Heart left ventricle (tissue), 16 donors: ENCODE measurements at regions not wholly inside any gene's neighbourhood (a gene's known extent, or its start where the extent isn't known, plus 50 kb on each side); places are given as distances from the start of the nearest gene placed in this dataset.

Experiments
- ATAC-seq, 4 donors: fragments of 200-7000 bp; cut with Tn5 transposase; one replicate each; pipeline ENCODE4 v1.9.1; 2020 to 2022; ENCODE audit warnings: moderate library complexity in 4 of 4, mild to moderate bottlenecking in 3 of 4, moderate number of reproducible peaks in 1 of 4
- DNase-seq, 5 donors: peaks; one replicate each; pipeline ENCODE4 v3.0.0-alpha.2; 2020
- H3K27ac ChIP-seq, 12 donors: fragments of 200-600 bp; sonication (generic) in 4 of 12; one replicate each; pipeline versions ENCODE4 v1.5.0 to v1.8.0; 2016 to 2022; ENCODE audit warnings: mild to moderate bottlenecking in 2 of 12
- H3K27me3 ChIP-seq, 9 donors: fragments of 200-600 bp; sonication (generic) in 2 of 9; one replicate each; pipeline versions ENCODE4 v1.5.1 to v1.8.0; 2016 to 2022; ENCODE audit warnings: mild to moderate bottlenecking in 3 of 9
- H3K36me3 ChIP-seq, 9 donors: fragments of 200-600 bp; sonication (generic) in 2 of 9; one replicate each; pipeline versions ENCODE4 v1.5.0 to v1.8.0; 2018 to 2022; ENCODE audit warnings: mild to moderate bottlenecking in 2 of 9
- H3K4me1 ChIP-seq, 12 donors: fragments of 200-600 bp; sonication (generic) in 4 of 12; one replicate each; pipeline versions ENCODE4 v1.5.0 to v1.8.0; 2016 to 2022; ENCODE audit warnings: mild to moderate bottlenecking in 3 of 12
- H3K4me3 ChIP-seq, 12 donors: fragments of 200-600 bp; sonication (generic) in 4 of 12; one replicate each; pipeline versions ENCODE4 v1.5.0 to v1.8.0; 2017 to 2022; ENCODE audit warnings: mild to moderate bottlenecking in 9 of 12, moderate library complexity in 4 of 12
- H3K9me3 ChIP-seq, 12 donors: fragments of 200-600 bp; sonication (generic) in 4 of 12; one replicate each; pipeline versions ENCODE4 v1.5.0 to v1.8.0; 2016 to 2022; ENCODE audit warnings: mild to moderate bottlenecking in 1 of 12
- POLR2A ChIP-seq, 2 donors: fragments of 450-650 bp; IDR thresholded peaks; one replicate each; pipeline ENCODE4 v1.6.1; 2017; ENCODE audit warnings: antibody characterized with exemption in 2 of 2, mild to moderate bottlenecking in 2 of 2, moderate library complexity in 2 of 2
- whole genome bisulfite sequencing, 4 donors: extraction: QIAGEN DNeasy Blood & Tissue Kit in 2 of 4; methylation state at CpG; one replicate each; pipeline versions ENCODE4 v1.1.5 to v1.1.7; 2013 to 2018; 5-methylcytosine and 5-hydroxymethylcytosine counted together
- intact Hi-C, 10 donors: fragments of 100-400 bp; cut with DNase I; formaldehyde crosslinking; loops; one replicate each; pipeline versions ENCODE4 v1.11.1 to v1.14.2; 2022
- TF ChIP-seq, protein P1 (sequence below), 12 donors: fragments of 200-600 bp; sonication (generic) in 4 of 12; IDR thresholded peaks; one replicate each; pipeline versions ENCODE4 v1.5.0 to v1.8.0; 2018 to 2022; ENCODE audit warnings: antibody characterized with exemption in 12 of 12, mild to moderate bottlenecking in 5 of 12
- donor health status: ischemic (EF 13 %, LVEDD 7.1; RV severe dilation, severe dysfunction).
- donor health status: healthy with polysubstance abuse.
- donor health status: DM: no; HTN: yes; CAD: no.
- donor health status: DM: no; HTN: no; CAD: no.
- donor health status: ischemic (EF 25% LVEDD 6.9; RV normal size, moderate dysfunction).
- donor health status: ischemic (EF 25% LVEDD 5.7; RV mildly dilated, moderate dysfunction).
- donor health status: healthy.
- donor health status: DM: yes; HTN: yes; CAD: no.
- donor health status: ischemic (EF 35%, LVEDD 5.7; RV mildly dilated, moderate dysfunction).
- donor health status: nonischemic (EF 11% LVEDD 7.7; RV severe dilation, severe dysfunction).
- donor health status: DM: yes; HTN: yes; CAD: no.
- donor health status: PGD.
- donor health status: ischemic (EF 29% LVEDD 5.4; RV normal size, mild dysfunction).
- donor health status: nonischemic (EF 23%, LVEDD 6.1; RV moderate dilation, normal function).

DNA sequence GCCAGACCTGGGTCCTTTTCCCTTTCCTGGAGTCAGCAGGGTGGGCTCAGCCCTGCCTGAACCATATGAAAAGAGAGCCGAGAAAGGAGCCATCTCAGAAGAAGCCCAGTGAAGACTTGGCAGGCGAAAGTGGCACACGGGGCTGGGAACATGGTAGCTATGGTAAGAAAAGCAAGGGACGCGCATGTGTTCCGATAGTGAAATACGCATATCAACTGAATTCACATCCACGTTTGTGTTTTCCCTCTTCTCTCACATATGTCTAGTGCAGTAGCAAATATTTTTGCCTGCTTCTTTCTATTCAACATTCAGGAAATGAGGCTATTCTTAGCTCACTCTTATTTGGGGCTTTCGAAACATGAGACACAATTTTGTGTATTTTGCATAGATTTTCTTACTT is 54.1 kb upstream of the PEG3 start:
- Histone ChIP-seq H3K27me3 (peaks cover 0 to 20% (median 0%) of the 10 kb centered on the region in 9 donors), H3K27ac (no peak overlapping the region), H3K36me3 (no peaks in the 10 kb centered on the region), H3K4me3 (no peak overlapping the region), H3K4me1 (no peaks in the 10 kb centered on the region), H3K9me3 (peaks cover 0 to 18% (median 0%) of the 10 kb centered on the region in 12 donors)
- no peak for TF ChIP-seq POLR2A (IDR thresholded peaks at IDR 0.05)
- TF ChIP-seq, protein P1, sequence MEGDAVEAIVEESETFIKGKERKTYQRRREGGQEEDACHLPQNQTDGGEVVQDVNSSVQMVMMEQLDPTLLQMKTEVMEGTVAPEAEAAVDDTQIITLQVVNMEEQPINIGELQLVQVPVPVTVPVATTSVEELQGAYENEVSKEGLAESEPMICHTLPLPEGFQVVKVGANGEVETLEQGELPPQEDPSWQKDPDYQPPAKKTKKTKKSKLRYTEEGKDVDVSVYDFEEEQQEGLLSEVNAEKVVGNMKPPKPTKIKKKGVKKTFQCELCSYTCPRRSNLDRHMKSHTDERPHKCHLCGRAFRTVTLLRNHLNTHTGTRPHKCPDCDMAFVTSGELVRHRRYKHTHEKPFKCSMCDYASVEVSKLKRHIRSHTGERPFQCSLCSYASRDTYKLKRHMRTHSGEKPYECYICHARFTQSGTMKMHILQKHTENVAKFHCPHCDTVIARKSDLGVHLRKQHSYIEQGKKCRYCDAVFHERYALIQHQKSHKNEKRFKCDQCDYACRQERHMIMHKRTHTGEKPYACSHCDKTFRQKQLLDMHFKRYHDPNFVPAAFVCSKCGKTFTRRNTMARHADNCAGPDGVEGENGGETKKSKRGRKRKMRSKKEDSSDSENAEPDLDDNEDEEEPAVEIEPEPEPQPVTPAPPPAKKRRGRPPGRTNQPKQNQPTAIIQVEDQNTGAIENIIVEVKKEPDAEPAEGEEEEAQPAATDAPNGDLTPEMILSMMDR (IDR thresholded peaks at IDR 0.05) = no peak
- DNase-seq = no peak
- intact Hi-C loops = no loop called here
- 76 to 82% (median 81%) methylated on average over 9 of the region's 9 CpGs for WGBS, 4 donors
- no peak for ATAC-seq

DNA sequence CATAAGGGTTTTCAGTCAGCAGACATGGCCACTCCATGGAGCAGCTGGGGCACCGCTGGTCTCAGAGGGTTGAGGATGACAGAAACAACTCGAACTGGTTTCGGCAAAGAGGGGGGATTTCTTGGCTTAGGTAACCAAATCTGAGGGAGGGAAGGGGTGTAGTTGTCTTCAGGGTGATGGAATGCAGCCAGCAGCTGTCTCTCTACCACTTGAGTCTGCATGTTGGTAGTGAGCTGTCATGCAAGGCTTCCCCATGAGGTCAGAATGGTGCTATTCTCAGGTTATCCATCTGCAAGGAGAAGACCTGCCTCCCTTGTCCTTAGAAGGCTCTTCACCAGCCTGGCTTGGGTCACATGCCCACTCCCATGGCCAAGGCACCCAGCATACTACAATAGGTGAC is 55.6 kb upstream of the PEG3 start:
- no peaks in the 10 kb centered on the region for H3K36me3 ChIP-seq
- H3K4me1 ChIP-seq = no peaks in the 10 kb centered on the region
- ATAC-seq (no peak), DNase-seq (no peak)
- H3K9me3 ChIP-seq = peaks cover 0 to 22% (median 0%) of the 10 kb centered on the region in 12 donors
- 78 to 92% (median 81%) methylated on average over 3 of the region's 3 CpGs for WGBS, 4 donors
- no peak for TF ChIP-seq POLR2A (IDR thresholded peaks at IDR 0.05)
- TF ChIP-seq, protein P1 (IDR thresholded peaks at IDR 0.05) = no peak
- no peak overlapping the region for H3K4me3 ChIP-seq
- intact Hi-C loops = no loop called here
- peaks cover 0 to 12% (median 0%) of the 10 kb centered on the region in 9 donors for H3K27me3 ChIP-seq
- H3K27ac ChIP-seq = no peak overlapping the region

DNA sequence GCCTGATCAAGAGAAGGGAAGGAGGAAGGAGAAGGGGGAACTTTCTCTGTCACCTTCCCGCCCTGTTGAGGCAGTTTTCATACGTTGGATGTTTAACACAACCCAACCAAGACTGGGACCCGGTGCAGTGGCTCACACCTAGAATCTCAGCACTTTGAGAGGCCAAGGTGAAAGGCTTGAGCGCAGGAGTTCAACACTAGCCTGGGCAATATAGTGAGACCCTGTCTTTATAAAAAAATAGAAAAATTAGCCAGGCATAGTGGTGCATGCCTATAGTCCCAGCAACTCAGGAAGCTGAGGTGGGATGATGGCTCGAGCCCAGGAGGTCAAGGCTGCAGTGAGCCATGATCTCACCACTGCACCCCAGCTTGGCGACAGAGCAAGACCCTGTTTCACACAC is 59.4 kb upstream of the PEG3 start:
- intact Hi-C loops = no loop called here
- Histone ChIP-seq H3K36me3 (no peaks in the 10 kb centered on the region), H3K4me1 (no peaks in the 10 kb centered on the region), H3K27me3 (no peaks in the 10 kb centered on the region), H3K9me3 (peaks cover 0 to 14% (median 0%) of the 10 kb centered on the region in 12 donors), H3K27ac (no peak overlapping the region), H3K4me3 (no peak overlapping the region)
- 78 to 89% (median 85%) methylated on average over 6 of the region's 6 CpGs for WGBS, 4 donors
- no peak for ATAC-seq
- no peak for DNase-seq
- TF ChIP-seq, protein P1 (IDR thresholded peaks at IDR 0.05) = no peak
- TF ChIP-seq POLR2A (IDR thresholded peaks at IDR 0.05) = no peak

DNA sequence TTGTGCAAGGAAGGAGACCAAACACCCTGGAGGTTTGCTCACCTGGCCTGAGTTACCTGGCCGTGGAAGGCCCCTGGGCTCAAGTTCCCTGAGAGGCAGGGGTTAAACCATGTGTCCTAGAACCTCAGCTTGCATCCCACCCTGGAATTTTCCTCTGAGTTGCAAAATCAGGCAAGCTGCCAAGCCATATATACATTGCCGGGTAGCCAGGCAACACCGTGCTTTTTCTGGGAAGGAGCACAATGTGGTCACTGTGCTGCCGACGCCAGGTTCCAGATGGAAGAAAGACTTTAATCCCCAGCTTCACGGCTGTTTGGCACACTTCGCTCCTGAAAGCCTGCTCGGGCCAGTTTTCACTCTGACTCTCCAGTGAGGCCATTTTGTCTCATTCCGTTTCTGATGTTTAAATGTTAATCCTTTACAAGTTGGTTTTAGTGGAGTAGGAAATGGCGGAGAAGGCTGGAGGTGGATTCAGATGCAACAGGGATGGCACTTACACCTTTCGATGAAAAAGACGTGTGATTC is 60.1 kb upstream of the PEG3 start:
- H3K4me3 ChIP-seq = no peak overlapping the region
- H3K27me3 ChIP-seq = no peaks in the 10 kb centered on the region
- H3K9me3 ChIP-seq = peaks cover 0 to 14% (median 0%) of the 10 kb centered on the region in 12 donors
- H3K27ac ChIP-seq = no peak overlapping the region
- intact Hi-C loops = no loop called here
- DNase-seq = no peak
- no peak for ATAC-seq
- TF ChIP-seq, protein P1 (IDR thresholded peaks at IDR 0.05) = no peak
- TF ChIP-seq POLR2A (IDR thresholded peaks at IDR 0.05) = no peak
- no peaks in the 10 kb centered on the region for H3K36me3 ChIP-seq
- H3K4me1 ChIP-seq = no peaks in the 10 kb centered on the region
- 43 to 54% (median 48%) methylated on average over 12 of the region's 12 CpGs for WGBS, 4 donors
